Upper lobe of left lung (tissue), 4 donors: ENCODE measurements at regions not wholly inside any gene's neighbourhood (a gene's known extent, or its start where the extent isn't known, plus 50 kb on each side); places are given as distances from the start of the nearest gene placed in this dataset.

Experiments used
- CTCF ChIP-seq, 6 experiments: fragments of 450-650 bp in 4 of 6; fragments of 200-600 bp in 2 of 6; sonication (generic) in 2 of 6; IDR thresholded peaks; one replicate each; pipeline ENCODE4 v1.5.1; 2016 to 2019; ENCODE audit warnings: antibody characterized with exemption in 6 of 6
- POLR2A ChIP-seq, 4 donors: fragments of 450-650 bp; IDR thresholded peaks; one replicate each; pipeline ENCODE4 v1.5.1; 2016 to 2017; ENCODE audit warnings: antibody characterized with exemption in 4 of 4, mild to moderate bottlenecking in 2 of 4

- no peak for TF ChIP-seq CTCF (IDR thresholded peaks at IDR 0.05)
- TF ChIP-seq POLR2A (IDR thresholded peaks at IDR 0.05) = no peak
Measured at GRCh38 chr16:85201574-85201973, 89.3 kb upstream of the CIBAR2 start.
